RKO (cell line): ENCODE measurements at regions not wholly inside any gene's neighbourhood (a gene's known extent, or its start where the extent isn't known, plus 50 kb on each side); places are given as distances from the start of the nearest gene placed in this dataset.
"Not testable (repeated sequence)": the region's sequence is repeated elsewhere in the genome, so short reads cannot be mapped to it uniquely, and the experiment has no call there.

Source experiments
- DNase-seq: peaks from one replicate; pipeline ENCODE4 v3.0.0-alpha.2; 2016; ENCODE audit warnings: low spot score

- no peak for DNase-seq
Observed at GRCh38 chr21:35748678-35749314, 311.5 kb downstream of the SETD4 start.

GRCh38 chr21:35743571-35743970, 316.8 kb downstream of the SETD4 start:
- no peak for DNase-seq

DNA sequence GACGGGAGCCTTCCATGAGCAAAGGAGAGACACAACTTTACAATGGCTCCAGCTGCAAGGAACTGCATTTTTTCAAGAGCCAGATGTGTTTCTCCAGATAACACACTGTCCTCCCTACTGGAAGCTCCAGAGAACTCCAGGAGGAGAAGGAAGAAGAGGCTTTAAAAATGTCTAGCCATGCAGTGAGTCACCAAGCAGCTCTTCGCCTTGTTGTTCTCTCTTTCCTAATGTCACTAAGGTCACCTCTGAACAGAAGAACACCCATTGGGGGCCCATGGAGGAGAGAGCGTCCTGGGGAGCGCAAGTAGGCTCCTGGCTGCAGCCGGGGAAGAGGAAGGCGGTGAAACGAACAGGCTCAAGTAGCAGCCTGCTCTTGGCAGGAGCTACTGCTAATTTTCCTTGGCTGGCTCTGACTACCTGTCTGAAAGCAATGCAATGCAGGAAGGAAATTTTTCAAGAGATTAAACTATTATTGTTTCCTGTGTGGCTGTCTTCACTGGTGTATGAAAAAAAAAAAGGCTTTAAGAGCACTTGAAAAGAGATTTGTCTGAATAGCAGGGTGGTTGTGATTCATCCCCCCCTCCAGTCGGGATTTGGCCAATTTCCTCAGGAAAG, 321.9 kb downstream of the SETD4 start:
- DNase-seq = no peak

- DNase-seq = no peak
Observed at GRCh38 chr21:35737899-35738346, 322.4 kb downstream of the SETD4 start.

GRCh38 chr21:35737449-35737848, 322.9 kb downstream of the SETD4 start:
- no peak for DNase-seq

DNA sequence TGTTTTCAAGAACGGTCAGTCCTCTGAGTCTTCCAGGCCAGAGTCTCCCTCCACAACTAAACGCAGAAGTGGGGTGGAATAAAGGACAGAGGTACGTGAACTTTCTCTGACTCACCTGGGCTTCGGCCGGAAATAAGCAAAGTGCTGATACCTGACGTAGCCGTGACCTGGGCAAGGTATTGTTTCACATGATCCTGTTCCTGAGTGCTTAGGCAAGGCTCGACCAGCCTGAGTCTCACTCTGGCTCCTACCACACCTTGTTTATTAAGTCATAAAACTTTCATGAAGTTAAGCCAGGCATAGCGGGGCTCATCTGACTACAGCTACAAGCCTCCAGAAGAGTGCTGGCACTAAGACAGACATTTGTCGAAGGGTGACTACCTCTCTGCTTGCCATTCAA, 327.5 kb downstream of the SETD4 start:
- no peak for DNase-seq

DNA sequence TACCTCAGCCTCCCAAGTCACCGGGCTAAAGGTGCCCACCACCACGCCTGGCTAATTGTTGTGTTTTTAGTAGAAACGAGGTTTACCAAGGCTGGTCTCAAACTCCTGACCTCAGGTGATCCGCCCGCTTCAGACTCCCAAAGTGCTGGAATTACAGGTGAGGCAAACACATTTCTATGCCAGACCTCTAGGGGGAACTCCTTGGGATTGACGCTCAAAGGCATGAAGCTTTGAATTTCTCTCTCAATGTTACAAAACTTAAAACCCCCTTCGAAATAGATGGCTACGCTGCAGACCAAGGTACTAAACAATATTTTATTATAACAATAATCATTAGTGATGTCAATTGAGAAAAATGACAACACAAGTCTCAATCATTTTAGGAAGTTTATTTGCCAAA, 330.0 kb downstream of the SETD4 start:
- DNase-seq = no peak

DNA sequence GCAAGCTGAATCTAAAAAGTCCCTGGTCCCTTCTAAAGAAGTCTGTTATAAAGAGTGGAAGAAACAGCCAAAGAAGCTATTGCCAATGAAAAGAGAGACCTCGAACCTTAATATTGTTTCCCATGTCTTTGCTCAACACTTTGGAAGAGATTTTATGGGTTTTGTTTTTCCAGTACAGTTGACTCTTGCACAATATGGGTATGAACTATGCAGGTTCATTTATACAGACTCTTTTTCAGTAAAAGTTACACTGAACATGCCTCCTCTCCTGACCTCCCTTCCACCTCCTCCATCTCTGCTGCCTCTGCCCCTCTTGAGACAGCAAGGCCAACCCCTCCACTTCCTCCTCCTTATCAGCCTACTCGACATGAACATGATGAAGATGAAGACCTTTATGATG, 332.5 kb downstream of the SETD4 start:
- no peak for DNase-seq

GRCh38 chr21:35724156-35724555, 336.2 kb downstream of the SETD4 start:
- no peak for DNase-seq

- DNase-seq = no peak
Observed at GRCh38 chr21:35721701-35722100, 338.6 kb downstream of the SETD4 start.

DNA sequence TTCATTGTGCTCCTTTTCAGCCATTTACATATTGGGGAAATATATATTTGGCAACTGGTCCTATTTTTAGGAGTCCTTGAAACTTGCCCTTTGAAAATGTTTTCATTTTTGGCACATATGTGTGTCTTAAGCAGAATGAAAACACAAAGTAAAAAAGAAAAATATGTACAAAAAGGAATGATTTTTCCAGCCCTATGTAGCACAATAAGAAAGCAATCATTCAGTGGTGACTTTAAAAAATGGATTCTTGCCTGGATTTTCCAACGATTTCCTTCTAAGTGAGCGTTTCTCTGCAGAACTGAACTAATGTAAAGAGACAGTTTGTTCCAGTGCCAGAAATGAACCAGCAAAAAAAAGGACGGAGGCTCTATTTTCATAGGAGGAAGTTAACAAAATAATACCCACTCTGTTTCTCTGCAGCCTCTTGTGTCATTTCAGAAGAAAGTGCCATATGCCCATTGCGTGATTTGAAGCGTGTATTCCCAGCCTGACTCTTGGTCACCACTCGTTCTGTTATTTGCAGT, 340.1 kb downstream of the SETD4 start:
- DNase-seq = no peak

- no peak for DNase-seq
Observed at GRCh38 chr21:35719080-35719479, 341.2 kb downstream of the SETD4 start.

DNA sequence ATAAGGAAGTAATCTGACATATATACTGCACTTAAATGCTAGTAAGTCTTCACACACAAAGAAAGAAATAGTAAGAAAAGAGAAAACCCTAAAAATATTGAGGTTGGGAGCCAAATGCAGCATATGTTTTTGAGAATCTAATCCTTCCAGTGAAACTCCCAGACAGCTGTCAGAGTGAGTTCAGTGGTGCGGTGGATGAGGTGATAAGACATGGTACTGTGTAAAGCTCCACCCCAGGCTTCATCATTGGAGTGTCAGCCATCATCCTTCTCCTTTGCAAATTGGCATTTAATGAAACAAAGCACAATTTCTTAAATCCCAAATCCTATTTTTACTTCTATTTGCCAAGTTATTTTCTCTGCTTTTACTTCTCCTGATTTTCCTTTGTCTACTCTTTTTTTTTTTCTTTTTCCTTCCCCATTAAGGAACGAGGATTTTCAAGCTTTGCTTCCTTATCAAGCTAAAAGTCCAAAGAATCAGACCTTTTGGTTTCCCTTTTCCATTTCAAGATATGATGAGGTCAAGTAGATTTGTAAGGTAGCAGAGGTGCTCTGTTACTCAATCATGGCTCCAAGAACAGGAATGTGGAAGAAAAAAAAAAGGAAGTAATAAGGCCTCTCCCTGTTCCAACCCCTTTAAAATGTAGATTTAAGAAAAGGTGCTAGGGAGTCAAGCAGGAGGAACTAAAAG, 343.3 kb downstream of the SETD4 start:
- DNase-seq = no peak

- no peak for DNase-seq
Observed at GRCh38 chr21:35713914-35714313, 346.4 kb downstream of the SETD4 start.

DNA sequence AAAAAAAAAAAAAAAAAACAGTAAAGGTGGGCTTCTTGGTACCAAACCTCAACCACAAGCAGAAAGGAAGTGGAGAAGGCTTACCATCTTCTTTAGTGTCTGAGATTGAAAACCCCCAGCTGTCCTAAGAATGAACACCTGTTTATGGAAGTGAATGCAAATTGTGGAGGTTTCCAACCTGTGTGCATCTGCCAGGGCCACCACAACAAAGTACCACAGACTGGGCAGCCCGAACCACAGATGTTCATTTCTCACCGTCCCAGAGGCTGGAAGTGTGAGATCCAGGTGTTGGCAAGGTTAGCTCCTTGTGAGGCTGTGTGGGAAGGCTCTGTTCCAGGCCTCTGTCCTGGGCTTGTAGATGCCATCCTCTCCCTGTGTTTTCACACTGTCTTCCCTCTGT, 348.7 kb downstream of the SETD4 start:
- DNase-seq = no peak

- DNase-seq = no peak
Observed at GRCh38 chr21:35711213-35711612, 349.1 kb downstream of the SETD4 start.

GRCh38 chr21:35709990-35710389, 350.3 kb downstream of the SETD4 start:
- DNase-seq = not testable (repeated sequence)

DNA sequence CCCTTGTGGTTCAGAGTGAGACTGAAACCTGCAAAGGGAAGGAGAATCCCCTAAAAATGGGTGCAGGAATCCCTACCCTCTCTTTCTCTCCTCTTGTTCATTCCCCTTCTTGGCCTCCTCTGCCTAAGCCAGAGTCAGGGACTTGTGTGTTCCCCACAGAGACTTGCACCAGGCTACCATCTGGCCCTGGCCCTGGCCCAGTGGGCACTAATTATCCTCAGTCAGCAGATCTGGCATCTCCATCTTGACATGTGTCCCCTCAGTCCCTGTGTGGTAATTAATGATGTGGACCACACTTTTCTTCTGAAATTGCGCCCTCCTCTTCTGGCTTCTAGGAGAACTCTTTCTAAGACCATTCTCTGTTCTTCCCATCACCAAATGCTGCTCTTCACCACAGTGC, 354.4 kb downstream of the SETD4 start:
- no peak for DNase-seq

GRCh38 chr21:35705237-35705887, 355.0 kb downstream of the SETD4 start:
- no peak for DNase-seq

DNA sequence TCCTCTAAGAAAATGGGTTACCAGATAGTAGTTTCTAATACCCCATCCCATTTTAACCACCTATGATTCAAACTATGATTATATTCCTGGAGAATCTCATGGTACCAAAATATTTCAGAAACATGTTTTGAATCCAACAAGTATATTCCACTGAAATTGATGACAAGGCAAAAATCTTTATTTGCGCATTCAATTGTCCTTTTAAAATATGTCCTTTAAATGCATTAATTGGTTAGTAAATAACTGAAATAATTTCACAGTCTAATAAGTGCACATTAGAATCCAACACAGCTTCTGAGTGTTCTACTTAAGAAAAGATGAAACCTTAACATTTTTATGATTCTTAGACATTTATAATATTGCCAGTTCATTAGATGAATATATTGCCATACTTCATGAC, 356.6 kb downstream of the SETD4 start:
- DNase-seq = no peak

GRCh38 chr21:35699361-35699760, 361.0 kb downstream of the SETD4 start:
- no peak for DNase-seq

DNA sequence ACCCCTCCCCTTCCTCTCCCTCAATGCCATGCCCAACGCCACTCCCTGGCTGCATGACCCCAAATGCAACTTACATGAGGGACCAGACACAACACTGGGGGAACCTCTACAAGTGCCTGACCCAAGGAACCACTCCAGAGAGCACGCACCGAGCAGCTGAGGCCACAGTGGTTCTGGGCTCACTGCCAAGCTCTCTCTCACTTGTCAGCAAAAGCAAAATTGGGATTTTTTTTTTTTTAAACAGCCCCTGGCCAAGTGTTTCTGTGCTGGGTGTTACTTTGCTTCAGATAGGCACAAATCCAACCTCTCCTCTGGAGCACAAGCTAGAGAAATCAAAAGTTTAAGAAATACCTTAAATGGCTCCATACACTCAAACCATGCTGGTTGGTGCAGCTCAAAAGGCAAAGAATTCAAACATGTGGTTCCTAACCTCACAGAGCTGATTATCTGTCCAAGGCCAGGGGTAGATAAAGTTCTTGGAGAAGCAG, 363.0 kb downstream of the SETD4 start:
- DNase-seq = no peak

DNA sequence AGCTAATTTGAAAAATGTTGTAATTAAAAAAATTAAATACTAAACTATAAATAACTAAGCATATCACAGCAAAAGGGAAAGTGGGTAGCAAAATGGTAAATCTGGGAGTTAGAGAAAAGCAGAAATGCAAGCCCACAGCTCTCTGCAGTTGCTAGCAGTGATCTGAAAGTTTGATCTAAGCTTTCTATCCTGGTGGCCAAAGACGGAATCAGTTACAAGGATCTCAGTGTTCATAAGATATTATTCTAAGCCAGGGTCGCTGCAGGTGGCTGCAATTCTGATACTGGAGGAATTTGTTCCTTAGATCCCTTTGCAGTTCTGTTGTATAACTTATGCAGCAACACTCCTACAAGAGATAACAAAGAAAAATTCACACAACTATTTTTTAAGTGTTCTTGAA, 363.7 kb downstream of the SETD4 start:
- no peak for DNase-seq
